ENCODE measurements at regions not wholly inside any gene's neighbourhood (a gene's known extent, or its start where the extent isn't known, plus 50 kb on each side); places are given as distances from the start of the nearest gene placed in this dataset.
"Not testable (repeated sequence)": the region's sequence is repeated elsewhere in the genome, so short reads cannot be mapped to it uniquely, and the experiment has no call there.

GRCh38 chr20:50447817-50448216 lies 62.4 kb upstream of the PTPN1 start:
- in situ Hi-C loops (cut with HindIII; ENCODE audit: low pct_unique_long_range_greater_than_20kb, low sequenced_read_pairs), result no loop called here
- no peak for DNase-seq (ENCODE audit: low read depth in 1 of 2, low spot score in 1 of 2)
- TF ChIP-seq JUND (IDR thresholded peaks at IDR 0.05; ENCODE audit: low read depth), result no peak

- DNase-seq (ENCODE audit: low read depth in 1 of 2, low spot score in 1 of 2), result peak in 1 of 2 experiments; percentile 59
- in situ Hi-C loops (cut with HindIII; ENCODE audit: low pct_unique_long_range_greater_than_20kb, low sequenced_read_pairs), result not testable (repeated sequence)
Observed at GRCh38 chr20:50448625-50449403, 61.4 kb upstream of the PTPN1 start.

GRCh38 chr20:50449738-50450492 lies 60.3 kb upstream of the PTPN1 start:
- in situ Hi-C loops (cut with HindIII; ENCODE audit: low pct_unique_long_range_greater_than_20kb, low sequenced_read_pairs), result no loop called here
- DNase-seq (ENCODE audit: low read depth in 1 of 2, low spot score in 1 of 2), result no peak
- no peak for TF ChIP-seq JUND (IDR thresholded peaks at IDR 0.05; ENCODE audit: low read depth)

- no peak for DNase-seq (ENCODE audit: low read depth in 1 of 2, low spot score in 1 of 2)
- in situ Hi-C loops (cut with HindIII; ENCODE audit: low pct_unique_long_range_greater_than_20kb, low sequenced_read_pairs), result no loop called here
- TF ChIP-seq JUND (IDR thresholded peaks at IDR 0.05; ENCODE audit: low read depth), result no peak
Observed at GRCh38 chr20:50450493-50450826, 59.7 kb upstream of the PTPN1 start.

GRCh38 chr20:50450881-50451752 lies 59.1 kb upstream of the PTPN1 start:
- peak in 1 of 2 experiments; percentile 49 for DNase-seq (ENCODE audit: low read depth in 1 of 2, low spot score in 1 of 2)
- TF ChIP-seq JUND (IDR thresholded peaks at IDR 0.05; ENCODE audit: low read depth), result no peak
- in situ Hi-C loops (cut with HindIII; ENCODE audit: low pct_unique_long_range_greater_than_20kb, low sequenced_read_pairs), result no loop called here

GRCh38 chr20:50451792-50452425 lies 58.3 kb upstream of the PTPN1 start:
- DNase-seq (ENCODE audit: low read depth in 1 of 2, low spot score in 1 of 2); in situ Hi-C loops (cut with HindIII; ENCODE audit: low pct_unique_long_range_greater_than_20kb, low sequenced_read_pairs): not testable (repeated sequence)

- TF ChIP-seq JUND (IDR thresholded peaks at IDR 0.05; ENCODE audit: low read depth), result no peak
- in situ Hi-C loops (cut with HindIII; ENCODE audit: low pct_unique_long_range_greater_than_20kb, low sequenced_read_pairs), result no loop called here
Observed at GRCh38 chr20:50453533-50454244, 56.5 kb upstream of the PTPN1 start.

GRCh38 chr20:50455245-50455644 lies 54.9 kb upstream of the PTPN1 start:
- in situ Hi-C loops (cut with HindIII; ENCODE audit: low pct_unique_long_range_greater_than_20kb, low sequenced_read_pairs); DNase-seq (ENCODE audit: low read depth in 1 of 2, low spot score in 1 of 2): not testable (repeated sequence)

More at GRCh38 chr20:50453533-50454244, 56.5 kb upstream of the PTPN1 start:
- no peak for DNase-seq (ENCODE audit: low read depth in 1 of 2, low spot score in 1 of 2)

- no peak for DNase-seq (ENCODE audit: low read depth in 1 of 2, low spot score in 1 of 2)
- in situ Hi-C loops (cut with HindIII; ENCODE audit: low pct_unique_long_range_greater_than_20kb, low sequenced_read_pairs), result no loop called here
- TF ChIP-seq JUND (IDR thresholded peaks at IDR 0.05; ENCODE audit: low read depth), result no peak
Observed at GRCh38 chr20:50455656-50456451, 54.3 kb upstream of the PTPN1 start.

GRCh38 chr20:50456452-50457324 lies 53.5 kb upstream of the PTPN1 start:
- TF ChIP-seq JUND (IDR thresholded peaks at IDR 0.05; ENCODE audit: low read depth), result no peak
- in situ Hi-C loops (cut with HindIII; ENCODE audit: low pct_unique_long_range_greater_than_20kb, low sequenced_read_pairs), result no loop called here
- DNase-seq (ENCODE audit: low read depth in 1 of 2, low spot score in 1 of 2), result no peak
